DMS53 (cell line): ENCODE measurements at regions not wholly inside any gene's neighbourhood (a gene's known extent, or its start where the extent isn't known, plus 50 kb on each side); places are given as distances from the start of the nearest gene placed in this dataset.
"Not testable (repeated sequence)": the region's sequence is repeated elsewhere in the genome, so short reads cannot be mapped to it uniquely, and the experiment has no call there.

Experiments
- DNase-seq: peaks from one replicate; lab custom pipeline; 2025; lab: John Stamatoyannopoulos, UW

- DNase-seq: peak; percentile 25
Measured at GRCh38 chr1:157325220-157325619, 187.0 kb upstream of the ETV3 start.

GRCh38 chr1:157321972-157322371 lies 183.8 kb upstream of the ETV3 start:
- DNase-seq: not testable (repeated sequence)

GRCh38 chr1:157319567-157319966 lies 181.4 kb upstream of the ETV3 start:
- peak; percentile 30 for DNase-seq

- not testable (repeated sequence) for DNase-seq
Measured at GRCh38 chr1:157317229-157317628, 179.0 kb upstream of the ETV3 start.

- peak; percentile 65 for DNase-seq
Measured at GRCh38 chr1:157315544-157315943, 177.3 kb upstream of the ETV3 start.

GRCh38 chr1:157314408-157314807 lies 176.2 kb upstream of the ETV3 start:
- DNase-seq: no peak

- no peak for DNase-seq
Measured at GRCh38 chr1:157313240-157313807, 175.1 kb upstream of the ETV3 start.

- peak; percentile 30 for DNase-seq
Measured at GRCh38 chr1:157312082-157312812, 174.1 kb upstream of the ETV3 start.

GRCh38 chr1:157311730-157312081 lies 173.5 kb upstream of the ETV3 start:
- no peak for DNase-seq

GRCh38 chr1:157310805-157311729 lies 172.9 kb upstream of the ETV3 start:
- DNase-seq: peak; percentile 94

- no peak for DNase-seq
Measured at GRCh38 chr1:157310401-157310800, 172.2 kb upstream of the ETV3 start.

- DNase-seq: peak; percentile 23
Measured at GRCh38 chr1:157307491-157307890, 169.3 kb upstream of the ETV3 start.

- DNase-seq: no peak
Measured at GRCh38 chr1:157306896-157307295, 168.7 kb upstream of the ETV3 start.

GRCh38 chr1:157304271-157304670 lies 166.1 kb upstream of the ETV3 start:
- DNase-seq: no peak

GRCh38 chr1:157302724-157303123 lies 164.5 kb upstream of the ETV3 start:
- no peak for DNase-seq

GRCh38 chr1:157302199-157302497 lies 164.0 kb upstream of the ETV3 start:
- DNase-seq: no peak

- DNase-seq: peak; percentile 28
Measured at GRCh38 chr1:157301477-157302198, 163.4 kb upstream of the ETV3 start.

- DNase-seq: not testable (repeated sequence)
Measured at GRCh38 chr1:157294387-157295145, 156.4 kb upstream of the ETV3 start.

- no peak for DNase-seq
Measured at GRCh38 chr1:157292809-157293564, 154.8 kb upstream of the ETV3 start.

GRCh38 chr1:157292302-157292701 lies 154.1 kb upstream of the ETV3 start:
- no peak for DNase-seq

GRCh38 chr1:157291083-157291482 lies 152.9 kb upstream of the ETV3 start:
- no peak for DNase-seq
